ENCODE measurements at regions not wholly inside any gene's neighbourhood (a gene's known extent, or its start where the extent isn't known, plus 50 kb on each side); places are given as distances from the start of the nearest gene placed in this dataset.

DNA sequence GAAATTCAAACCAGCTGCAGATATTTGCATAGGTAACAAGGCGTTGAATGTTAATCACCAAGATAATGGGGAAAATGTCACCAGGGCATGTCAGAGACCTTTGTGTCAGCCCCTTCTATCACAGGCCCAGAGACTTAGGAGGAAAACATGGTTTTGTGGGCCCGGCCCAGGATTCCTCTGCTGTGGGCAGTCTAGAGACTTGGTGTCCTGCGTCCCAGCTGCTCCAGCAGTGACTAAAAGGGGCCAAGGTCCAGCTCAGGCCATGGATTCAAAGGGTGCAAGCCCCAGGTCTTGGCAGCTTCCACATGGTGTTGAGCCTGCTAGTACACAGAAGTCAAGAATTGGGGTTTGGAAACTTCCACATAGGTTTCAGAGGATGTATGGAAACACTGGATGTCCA is 147.5 kb upstream of the ZWINT start:
- Histone ChIP-seq H3K27ac (ENCODE audit: low read length) (no peak overlapping the region), H3K9me3 (replicated peaks; ENCODE audit: control insufficient read depth, low read depth, low read length) (peaks cover 3% of the 10 kb centered on the region), H3K4me1 (ENCODE audit: control insufficient read depth, insufficient read depth, low read length) (no peaks in the 10 kb centered on the region), H3K4me3 (ENCODE audit: low read length) (no peak overlapping the region), H3K36me3 (ENCODE audit: control insufficient read depth, insufficient read depth, low read length) (no peaks in the 10 kb centered on the region), H3K27me3 (ENCODE audit: control insufficient read depth, insufficient read depth, low read length) (no peaks in the 10 kb centered on the region)
- WGBS (ENCODE audit: insufficient coverage): 81% methylated on average over 3 of the region's 3 CpGs
- DNase-seq: no peak

DNA sequence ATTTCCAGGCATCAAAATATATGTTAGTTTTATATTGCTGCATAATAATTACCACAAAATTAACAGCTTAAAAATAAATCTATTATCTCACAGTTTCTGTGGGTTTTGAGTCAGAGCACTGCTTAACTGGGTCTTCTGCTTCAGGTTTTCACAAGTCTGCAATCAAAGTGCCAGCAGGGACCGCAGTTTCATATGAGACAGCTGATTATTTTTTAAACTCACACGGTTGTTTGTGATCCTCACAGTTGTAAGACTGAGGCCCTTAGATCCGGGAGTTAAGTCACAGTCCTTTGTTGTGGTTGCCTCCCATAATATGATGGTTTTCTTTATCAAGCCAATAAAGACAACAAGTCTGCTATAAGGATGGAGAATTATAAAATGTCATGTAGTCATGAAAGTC is 146.0 kb upstream of the ZWINT start:
- no peaks in the 10 kb centered on the region for H3K27me3 ChIP-seq (ENCODE audit: control insufficient read depth, insufficient read depth, low read length)
- WGBS (ENCODE audit: insufficient coverage): 95% methylated on average over 2 of the region's 3 CpGs

DNA sequence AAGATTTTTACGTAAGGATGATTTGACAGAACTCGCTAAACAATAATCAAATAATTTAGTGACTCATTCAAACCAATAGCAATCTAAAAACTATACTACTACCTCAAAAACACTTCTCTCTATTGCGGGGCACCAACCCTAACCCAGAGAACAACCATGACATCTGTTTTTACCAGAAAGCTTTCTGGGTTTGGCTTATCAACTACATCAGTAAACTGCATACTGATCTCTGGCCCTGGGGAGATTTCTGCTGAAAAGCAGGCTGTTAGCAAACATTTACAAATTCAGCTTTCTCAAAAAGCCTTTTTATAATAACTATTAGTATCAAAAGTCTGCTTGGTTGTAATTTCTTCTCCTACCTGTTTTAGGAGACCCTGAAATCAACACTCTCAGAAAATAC is 144.5 kb upstream of the ZWINT start:
- Histone ChIP-seq H3K9me3 (replicated peaks; ENCODE audit: control insufficient read depth, low read depth, low read length) (peaks cover 3% of the 10 kb centered on the region), H3K4me3 (ENCODE audit: low read length) (no peak overlapping the region), H3K27ac (ENCODE audit: low read length) (no peak overlapping the region), H3K27me3 (ENCODE audit: control insufficient read depth, insufficient read depth, low read length) (no peaks in the 10 kb centered on the region), H3K4me1 (ENCODE audit: control insufficient read depth, insufficient read depth, low read length) (no peaks in the 10 kb centered on the region), H3K36me3 (ENCODE audit: control insufficient read depth, insufficient read depth, low read length) (no peaks in the 10 kb centered on the region)
- WGBS (ENCODE audit: insufficient coverage): 100% methylated on average over 3 of the region's 3 CpGs
- no peak for DNase-seq

More for the DNA sequence above, 146.0 kb upstream of the ZWINT start:
- Histone ChIP-seq H3K36me3 (ENCODE audit: control insufficient read depth, insufficient read depth, low read length) (no peaks in the 10 kb centered on the region), H3K27ac (ENCODE audit: low read length) (no peak overlapping the region), H3K4me1 (ENCODE audit: control insufficient read depth, insufficient read depth, low read length) (no peaks in the 10 kb centered on the region), H3K4me3 (ENCODE audit: low read length) (no peak overlapping the region), H3K9me3 (replicated peaks; ENCODE audit: control insufficient read depth, low read depth, low read length) (peaks cover 3% of the 10 kb centered on the region)
- DNase-seq: no peak

DNA sequence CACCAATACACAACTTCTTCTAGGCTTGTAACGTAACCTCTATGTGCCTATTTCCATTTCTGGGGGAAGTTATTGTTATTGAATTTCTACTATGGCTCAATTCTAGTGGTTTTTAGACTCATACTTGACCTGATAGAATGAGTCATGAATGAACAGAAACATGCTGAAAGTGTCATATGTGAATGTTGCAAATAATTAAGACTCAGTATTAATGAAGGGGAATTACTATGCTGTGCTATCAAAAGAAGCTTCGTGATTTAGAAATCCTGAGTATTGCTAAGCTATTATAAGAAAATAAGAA is 135.1 kb upstream of the ZWINT start:
- Histone ChIP-seq H3K27ac (ENCODE audit: low read length) (no peak overlapping the region), H3K36me3 (ENCODE audit: control insufficient read depth, insufficient read depth, low read length) (no peaks in the 10 kb centered on the region), H3K4me3 (ENCODE audit: low read length) (no peak overlapping the region), H3K4me1 (ENCODE audit: control insufficient read depth, insufficient read depth, low read length) (no peaks in the 10 kb centered on the region), H3K9me3 (replicated peaks; ENCODE audit: control insufficient read depth, low read depth, low read length) (no peaks in the 10 kb centered on the region), H3K27me3 (ENCODE audit: control insufficient read depth, insufficient read depth, low read length) (no peaks in the 10 kb centered on the region)
- no peak for DNase-seq
- no CpG with 5 or more reads among the region's 2 CpGs for WGBS (ENCODE audit: insufficient coverage)

DNA sequence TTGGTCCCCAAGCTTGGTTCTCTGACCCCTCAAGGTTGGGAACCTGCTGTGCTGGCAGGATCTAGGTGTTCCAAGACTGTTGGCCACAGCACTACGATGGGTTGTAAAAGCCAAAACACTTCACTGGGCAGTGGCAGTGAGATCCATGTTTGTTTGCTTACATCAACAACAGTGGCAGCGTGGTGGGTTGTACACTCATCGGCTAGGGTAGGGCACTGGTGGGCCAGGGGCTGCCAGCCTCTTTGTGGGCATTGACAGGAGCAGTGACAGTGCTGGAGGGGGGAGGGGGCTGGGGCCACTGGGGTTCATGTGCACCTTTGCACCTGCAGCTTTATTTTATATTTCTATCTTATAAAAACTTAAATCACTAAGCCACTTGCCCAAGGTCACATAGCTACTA is 126.7 kb upstream of the ZWINT start:
- Histone ChIP-seq H3K27ac (ENCODE audit: low read length) (no peak overlapping the region), H3K4me1 (ENCODE audit: control insufficient read depth, insufficient read depth, low read length) (no peaks in the 10 kb centered on the region), H3K4me3 (ENCODE audit: low read length) (no peak overlapping the region), H3K27me3 (ENCODE audit: control insufficient read depth, insufficient read depth, low read length) (no peaks in the 10 kb centered on the region), H3K36me3 (ENCODE audit: control insufficient read depth, insufficient read depth, low read length) (no peaks in the 10 kb centered on the region), H3K9me3 (replicated peaks; ENCODE audit: control insufficient read depth, low read depth, low read length) (no peaks in the 10 kb centered on the region)
- DNase-seq: no peak
- WGBS (ENCODE audit: insufficient coverage): 73% methylated on average over 1 of the region's 3 CpGs

DNA sequence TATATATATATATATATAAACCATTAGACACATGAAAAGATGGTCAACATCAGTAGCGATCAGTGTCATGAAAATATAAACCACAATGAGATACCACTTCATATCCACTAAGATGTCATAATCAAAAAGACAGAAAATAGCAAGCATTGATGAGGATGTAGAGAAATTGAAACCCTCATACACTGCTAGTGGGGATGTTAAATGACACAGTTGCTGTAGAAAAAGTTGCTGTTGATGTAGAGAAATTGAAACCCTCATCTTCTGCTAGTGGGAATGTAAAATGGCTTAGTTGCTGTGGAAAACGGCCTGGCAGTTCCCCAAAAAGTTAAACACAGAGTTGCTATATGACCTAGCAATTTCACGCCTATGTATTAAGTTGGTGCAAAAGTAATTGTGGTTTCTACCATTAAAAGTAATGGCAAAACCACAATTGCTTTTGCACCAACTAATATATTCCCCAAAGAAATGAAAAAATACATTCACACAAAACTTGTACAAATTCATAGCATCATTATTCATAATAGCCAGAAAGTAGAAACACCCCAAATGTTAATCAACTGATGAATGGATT is 120.5 kb upstream of the ZWINT start:
- no peak overlapping the region for H3K27ac ChIP-seq (ENCODE audit: low read length)
- no peaks in the 10 kb centered on the region for H3K4me1 ChIP-seq (ENCODE audit: control insufficient read depth, insufficient read depth, low read length)
- H3K36me3 ChIP-seq (ENCODE audit: control insufficient read depth, insufficient read depth, low read length): no peaks in the 10 kb centered on the region
- peaks cover 3% of the 10 kb centered on the region for H3K9me3 ChIP-seq (replicated peaks; ENCODE audit: control insufficient read depth, low read depth, low read length)
- H3K27me3 ChIP-seq (ENCODE audit: control insufficient read depth, insufficient read depth, low read length): no peaks in the 10 kb centered on the region
- no peak for DNase-seq
- WGBS (ENCODE audit: insufficient coverage): 0% methylated on average over 1 of the region's 3 CpGs
- no peak overlapping the region for H3K4me3 ChIP-seq (ENCODE audit: low read length)

DNA sequence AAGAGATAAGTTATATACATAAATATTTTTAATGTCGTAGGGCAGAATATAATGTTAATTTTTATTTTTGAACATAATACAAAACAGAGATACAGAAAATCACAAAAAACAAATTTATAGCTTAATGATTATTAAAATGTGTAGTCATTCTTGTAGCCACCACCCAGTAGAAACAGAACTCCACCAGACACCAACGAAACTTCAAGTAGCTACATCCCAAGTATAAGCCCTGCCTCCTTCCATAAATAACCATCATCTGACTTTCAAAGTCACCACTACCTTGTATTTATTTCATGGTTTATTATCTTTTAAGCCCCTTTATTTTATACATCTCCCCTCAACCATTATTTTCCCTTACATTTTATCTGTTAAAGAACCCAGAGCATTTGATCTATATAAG is 111.9 kb upstream of the ZWINT start:
- no peaks in the 10 kb centered on the region for H3K27me3 ChIP-seq (ENCODE audit: control insufficient read depth, insufficient read depth, low read length)

DNA sequence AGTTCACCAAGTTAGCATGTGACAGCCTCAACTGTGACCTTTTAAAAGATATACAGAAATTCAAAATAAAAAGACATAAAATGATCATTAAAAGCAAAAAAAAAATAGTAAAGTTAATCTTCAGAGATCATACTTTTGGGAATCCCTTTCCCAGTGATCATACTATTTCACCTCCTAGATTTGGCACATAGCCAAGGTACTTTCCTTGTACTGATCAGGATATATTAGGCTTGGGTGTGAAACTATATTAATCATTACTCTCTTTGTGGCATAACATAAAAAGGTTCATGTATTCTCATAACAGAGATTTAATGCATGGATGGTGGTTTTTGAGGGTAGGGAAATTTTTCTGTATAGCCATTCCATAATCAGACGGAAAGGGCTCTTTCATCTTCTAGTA is 109.6 kb upstream of the ZWINT start:
- no CpG with 5 or more reads among the region's 1 CpG for WGBS (ENCODE audit: insufficient coverage)
- no peaks in the 10 kb centered on the region for H3K4me1 ChIP-seq (ENCODE audit: control insufficient read depth, insufficient read depth, low read length)
- no peaks in the 10 kb centered on the region for H3K9me3 ChIP-seq (replicated peaks; ENCODE audit: control insufficient read depth, low read depth, low read length)
- no peak overlapping the region for H3K4me3 ChIP-seq (ENCODE audit: low read length)
- no peaks in the 10 kb centered on the region for H3K36me3 ChIP-seq (ENCODE audit: control insufficient read depth, insufficient read depth, low read length)
- H3K27me3 ChIP-seq (ENCODE audit: control insufficient read depth, insufficient read depth, low read length): no peaks in the 10 kb centered on the region
- H3K27ac ChIP-seq (ENCODE audit: low read length): no peak overlapping the region
- DNase-seq: no peak

More for the DNA sequence above, 111.9 kb upstream of the ZWINT start:
- no peaks in the 10 kb centered on the region for H3K9me3 ChIP-seq (replicated peaks; ENCODE audit: control insufficient read depth, low read depth, low read length)
- no peaks in the 10 kb centered on the region for H3K36me3 ChIP-seq (ENCODE audit: control insufficient read depth, insufficient read depth, low read length)
- H3K27ac ChIP-seq (ENCODE audit: low read length): no peak overlapping the region
- H3K4me3 ChIP-seq (ENCODE audit: low read length): no peak overlapping the region
- DNase-seq: no peak
- H3K4me1 ChIP-seq (ENCODE audit: control insufficient read depth, insufficient read depth, low read length): no peaks in the 10 kb centered on the region
- 80% methylated on average over 1 of the region's 2 CpGs for WGBS (ENCODE audit: insufficient coverage)

DNA sequence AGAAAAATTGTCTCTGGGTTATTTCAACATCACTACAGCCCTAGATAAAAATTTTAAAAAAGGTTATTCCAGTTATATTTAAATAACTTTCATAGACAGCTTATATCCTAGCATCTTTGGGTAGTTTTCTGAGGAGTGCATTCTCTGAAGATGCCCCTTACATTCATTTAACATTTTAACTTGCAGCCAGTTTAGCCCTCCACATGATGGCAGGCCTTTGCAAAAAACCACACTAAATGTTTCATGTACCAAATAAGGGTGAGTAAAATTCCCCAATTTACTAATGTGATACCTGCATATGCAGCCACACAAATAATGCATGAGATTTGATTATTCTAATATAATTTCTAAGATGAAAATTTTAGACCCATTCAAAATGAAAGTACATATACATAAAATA is 108.4 kb upstream of the ZWINT start:
- DNase-seq: no peak
- Histone ChIP-seq H3K9me3 (replicated peaks; ENCODE audit: control insufficient read depth, low read depth, low read length) (peaks cover 2% of the 10 kb centered on the region), H3K36me3 (ENCODE audit: control insufficient read depth, insufficient read depth, low read length) (no peaks in the 10 kb centered on the region)

DNA sequence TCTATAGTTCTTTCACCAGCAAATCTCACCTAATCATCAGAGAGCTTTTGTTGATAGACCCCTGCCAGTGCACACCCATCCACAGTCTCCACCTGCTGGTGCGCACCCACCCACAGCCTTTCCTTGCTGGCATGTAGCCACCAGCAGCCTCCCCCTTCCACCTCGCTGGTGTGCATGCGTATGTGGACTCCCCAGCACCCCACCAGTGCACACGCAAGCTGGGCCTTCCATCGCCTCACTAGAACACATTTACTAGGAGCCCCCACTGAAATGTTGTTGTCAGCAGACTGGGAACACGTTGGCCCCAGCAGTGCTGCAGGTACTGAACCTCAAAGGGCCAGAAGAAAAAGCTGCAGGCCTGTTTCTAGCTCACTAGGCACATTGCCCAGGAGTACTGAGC is 104.9 kb upstream of the ZWINT start:
- Histone ChIP-seq H3K4me1 (ENCODE audit: control insufficient read depth, insufficient read depth, low read length) (no peaks in the 10 kb centered on the region), H3K27me3 (ENCODE audit: control insufficient read depth, insufficient read depth, low read length) (no peaks in the 10 kb centered on the region), H3K9me3 (replicated peaks; ENCODE audit: control insufficient read depth, low read depth, low read length) (peaks cover 2% of the 10 kb centered on the region), H3K4me3 (ENCODE audit: low read length) (no peak overlapping the region), H3K27ac (ENCODE audit: low read length) (no peak overlapping the region), H3K36me3 (ENCODE audit: control insufficient read depth, insufficient read depth, low read length) (no peaks in the 10 kb centered on the region)
- WGBS (ENCODE audit: insufficient coverage): 87% methylated on average over 6 of the region's 6 CpGs
- DNase-seq: no peak

More for the DNA sequence above, 108.4 kb upstream of the ZWINT start:
- no peak overlapping the region for H3K27ac ChIP-seq (ENCODE audit: low read length)
- no peaks in the 10 kb centered on the region for H3K27me3 ChIP-seq (ENCODE audit: control insufficient read depth, insufficient read depth, low read length)
- H3K4me1 ChIP-seq (ENCODE audit: control insufficient read depth, insufficient read depth, low read length): no peaks in the 10 kb centered on the region
- H3K4me3 ChIP-seq (ENCODE audit: low read length): no peak overlapping the region

DNA sequence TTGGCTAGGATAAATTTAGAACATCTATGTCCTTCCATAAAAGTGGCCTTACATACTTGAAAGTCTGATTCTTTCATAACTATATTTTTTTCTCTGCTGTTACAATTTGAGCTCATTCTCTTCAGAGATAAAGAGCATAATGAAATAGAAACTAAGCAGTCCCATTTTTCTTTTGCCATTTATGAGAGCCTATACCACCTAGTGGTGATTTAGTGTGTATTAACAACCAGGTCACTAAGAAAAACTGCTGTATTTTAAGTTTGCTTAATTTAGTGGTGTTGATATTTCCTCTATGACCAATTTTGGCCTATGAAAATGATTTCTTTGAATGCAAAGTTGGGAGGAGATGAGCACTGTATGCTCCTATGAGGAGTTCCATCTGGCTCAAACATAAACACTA is 88.7 kb upstream of the ZWINT start:
- H3K27ac ChIP-seq (ENCODE audit: low read length): no peak overlapping the region
- no peaks in the 10 kb centered on the region for H3K36me3 ChIP-seq (ENCODE audit: control insufficient read depth, insufficient read depth, low read length)
- DNase-seq: no peak
- no peak overlapping the region for H3K4me3 ChIP-seq (ENCODE audit: low read length)
- H3K9me3 ChIP-seq (replicated peaks; ENCODE audit: control insufficient read depth, low read depth, low read length): peaks cover 3% of the 10 kb centered on the region
- H3K4me1 ChIP-seq (ENCODE audit: control insufficient read depth, insufficient read depth, low read length): no peaks in the 10 kb centered on the region
- no peaks in the 10 kb centered on the region for H3K27me3 ChIP-seq (ENCODE audit: control insufficient read depth, insufficient read depth, low read length)

All from muscle of leg (tissue), 3 donors.